ENCODE measurements at regions not wholly inside any gene's neighbourhood (a gene's known extent, or its start where the extent isn't known, plus 50 kb on each side); places are given as distances from the start of the nearest gene placed in this dataset.
"Not testable (repeated sequence)": the region's sequence is repeated elsewhere in the genome, so short reads cannot be mapped to it uniquely, and the experiment has no call there.

GRCh38 chr2:236895497-236895896 is 190.2 kb upstream of the COPS8 start:
- no peak for DNase-seq (ENCODE audit: low spot score)

DNA sequence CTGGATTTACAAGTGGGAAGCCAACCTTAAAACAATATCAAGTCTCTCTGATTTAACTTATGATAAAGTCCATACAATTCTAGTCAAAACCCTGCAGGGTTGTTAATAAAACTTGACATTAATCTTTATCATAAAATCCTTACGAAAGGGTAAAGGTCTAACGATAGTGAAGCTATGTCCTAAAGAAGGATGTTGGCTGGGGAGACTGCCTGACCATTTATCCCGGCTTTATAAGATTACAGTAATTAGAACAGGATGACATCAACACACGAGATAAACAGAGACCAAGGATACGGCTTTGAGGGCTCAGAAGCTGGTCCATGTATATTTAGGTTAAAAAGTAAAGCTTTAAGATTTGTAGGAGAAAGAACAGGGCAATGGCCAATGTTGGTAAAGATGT is 189.0 kb upstream of the COPS8 start:
- no peak for DNase-seq (ENCODE audit: low spot score)

GRCh38 chr2:236899146-236899545 is 186.5 kb upstream of the COPS8 start:
- no peak for DNase-seq (ENCODE audit: low spot score)

DNA sequence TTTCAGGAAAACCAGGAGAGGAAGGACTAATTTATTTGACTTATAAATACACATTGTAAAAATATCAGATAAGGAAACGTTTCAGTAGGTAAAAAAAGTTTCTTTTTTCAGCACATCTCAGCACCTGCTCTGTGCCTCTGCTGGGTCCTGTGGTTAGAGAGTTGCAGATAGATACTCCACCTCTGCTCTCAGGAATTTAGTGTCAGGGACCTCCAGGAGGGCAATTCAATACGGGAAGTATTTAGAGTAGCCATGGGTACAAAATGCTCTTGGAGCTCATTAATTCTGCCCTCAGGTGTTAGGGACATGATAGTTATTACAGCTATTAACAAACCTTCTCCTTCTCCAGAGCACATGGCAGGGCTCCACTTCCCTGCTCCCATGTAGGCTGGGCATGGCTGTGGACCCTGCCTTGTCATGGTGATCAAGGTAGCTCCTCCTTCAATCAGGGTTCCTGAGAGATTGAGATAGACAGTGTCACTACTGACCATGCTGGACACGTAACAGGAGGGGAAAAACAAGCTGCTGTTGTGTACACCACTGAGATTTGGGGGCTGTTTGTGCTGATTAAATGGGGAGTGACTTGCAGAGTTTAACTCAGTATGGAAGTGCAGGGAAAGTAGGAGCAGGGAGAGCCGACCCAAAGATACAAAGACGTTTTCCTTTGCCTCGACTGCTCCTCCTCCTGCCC is 185.6 kb upstream of the COPS8 start:
- DNase-seq (ENCODE audit: low spot score), result no peak

- DNase-seq (ENCODE audit: low spot score), result no peak
Measured at GRCh38 chr2:236901956-236902355, 183.7 kb upstream of the COPS8 start.

- DNase-seq (ENCODE audit: low spot score), result no peak
Measured at GRCh38 chr2:236903978-236904377, 181.7 kb upstream of the COPS8 start.

- DNase-seq (ENCODE audit: low spot score), result no peak
Measured at GRCh38 chr2:236904389-236905263, 181.1 kb upstream of the COPS8 start.

DNA sequence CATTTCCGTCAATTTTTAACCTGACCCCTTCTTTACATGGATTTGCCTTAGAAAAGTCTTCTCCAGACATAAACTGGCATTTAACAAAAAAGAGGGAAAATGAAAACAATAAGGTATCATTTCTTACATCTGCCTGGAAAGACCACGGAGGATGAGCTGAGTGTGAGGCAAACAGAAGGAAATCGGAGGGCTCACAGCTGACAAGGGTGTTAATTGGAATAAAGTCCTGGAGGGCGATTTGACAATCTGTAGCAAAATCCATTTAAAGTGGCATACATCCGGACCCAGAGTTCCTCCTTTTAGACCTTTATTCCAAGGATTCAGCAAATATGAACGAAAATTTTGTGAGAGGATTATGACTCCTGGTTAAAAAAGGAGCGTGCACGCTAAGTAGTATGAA is 179.7 kb upstream of the COPS8 start:
- DNase-seq (ENCODE audit: low spot score), result no peak

- DNase-seq (ENCODE audit: low spot score), result no peak
Measured at GRCh38 chr2:236908439-236909192, 177.1 kb upstream of the COPS8 start.

GRCh38 chr2:236909193-236909504 is 176.5 kb upstream of the COPS8 start:
- DNase-seq (ENCODE audit: low spot score), result no peak

DNA sequence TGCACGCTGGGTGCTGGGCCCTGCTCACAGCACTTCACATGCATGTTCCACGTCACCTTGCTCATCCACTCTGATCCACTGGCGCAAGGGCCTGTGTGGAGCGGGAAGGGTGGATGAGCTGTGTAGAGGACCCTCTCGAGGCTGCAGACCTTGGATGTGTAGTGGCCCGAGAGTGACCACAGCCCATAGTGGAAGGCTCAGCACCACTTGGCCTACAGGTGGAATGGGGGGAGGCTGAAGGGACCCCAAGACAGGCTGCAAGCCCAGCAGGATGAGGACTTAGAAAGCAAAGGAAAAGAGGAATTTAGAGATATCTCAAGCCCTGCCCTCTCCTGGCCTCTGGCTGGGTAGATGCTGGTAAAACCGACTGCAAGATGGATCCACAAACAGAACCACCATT is 175.9 kb upstream of the COPS8 start:
- no peak for DNase-seq (ENCODE audit: low spot score)

GRCh38 chr2:236910781-236911495 is 174.8 kb upstream of the COPS8 start:
- no peak for DNase-seq (ENCODE audit: low spot score)

- no peak for DNase-seq (ENCODE audit: low spot score)
Measured at GRCh38 chr2:236912326-236913120, 173.2 kb upstream of the COPS8 start.

DNA sequence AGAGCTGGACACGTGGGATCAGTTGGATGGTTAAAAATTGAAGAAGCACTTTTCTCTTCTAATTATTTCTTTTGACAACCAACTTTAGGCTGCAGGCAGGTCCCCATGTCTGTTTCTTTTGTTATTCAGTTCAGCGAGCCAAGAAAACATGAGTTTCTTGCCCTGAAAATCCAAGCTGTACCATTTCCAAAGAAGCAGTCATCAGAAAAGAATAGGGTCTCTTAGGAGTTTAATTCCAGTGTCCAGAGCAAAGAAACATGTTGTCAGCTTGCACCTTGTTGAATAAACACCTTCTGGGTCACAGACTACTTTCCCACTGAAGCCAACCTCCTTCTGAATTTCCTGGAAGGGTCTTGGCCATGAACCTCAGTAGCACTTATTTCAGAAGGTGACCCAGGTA is 170.5 kb upstream of the COPS8 start:
- DNase-seq (ENCODE audit: low spot score), result no peak

GRCh38 chr2:236915726-236916125 is 170.0 kb upstream of the COPS8 start:
- DNase-seq (ENCODE audit: low spot score), result no peak

DNA sequence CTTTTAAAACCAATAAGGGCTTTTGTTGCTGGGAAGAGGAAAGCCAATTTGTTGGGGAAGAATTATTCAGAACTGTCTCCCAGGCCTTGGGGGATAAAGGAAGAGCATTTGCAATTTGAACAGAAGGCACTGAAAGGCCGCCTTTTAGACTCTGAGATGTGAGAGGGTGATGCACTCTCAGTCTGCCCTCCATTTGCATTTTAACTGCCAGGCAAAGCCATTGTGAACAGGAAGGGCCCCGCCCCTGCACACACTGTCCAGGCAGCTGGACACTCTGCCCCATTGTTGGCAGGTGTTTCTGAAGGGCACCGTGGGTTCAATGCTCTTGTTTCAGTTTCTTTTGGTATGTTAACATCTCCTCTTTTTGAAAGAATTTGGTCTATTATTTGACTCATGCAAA is 169.5 kb upstream of the COPS8 start:
- no peak for DNase-seq (ENCODE audit: low spot score)

- no peak for DNase-seq (ENCODE audit: low spot score)
Measured at GRCh38 chr2:236916651-236917050, 169.0 kb upstream of the COPS8 start.

DNA sequence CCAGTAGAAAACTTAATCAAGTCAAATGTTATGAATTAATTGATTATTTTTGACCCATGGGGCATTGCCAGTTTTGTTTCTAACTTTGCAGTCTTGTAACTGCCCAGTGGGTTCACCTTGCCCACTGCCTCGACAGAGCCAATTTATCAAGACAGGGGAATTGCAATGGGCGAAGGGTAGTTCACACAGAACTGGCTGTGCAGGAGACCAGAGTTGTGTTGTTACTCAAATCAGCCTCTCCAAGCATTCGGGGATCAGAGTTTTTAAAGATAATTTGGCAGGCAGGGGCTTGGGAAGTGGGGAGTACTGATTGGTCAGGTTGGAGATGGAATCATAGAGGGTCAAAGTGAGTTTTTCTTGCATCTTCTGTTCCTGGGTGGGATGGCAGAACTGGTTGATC is 168.5 kb upstream of the COPS8 start:
- DNase-seq (ENCODE audit: low spot score), result no peak

- DNase-seq (ENCODE audit: low spot score), result no peak
Measured at GRCh38 chr2:236918545-236918944, 167.1 kb upstream of the COPS8 start.

DNA sequence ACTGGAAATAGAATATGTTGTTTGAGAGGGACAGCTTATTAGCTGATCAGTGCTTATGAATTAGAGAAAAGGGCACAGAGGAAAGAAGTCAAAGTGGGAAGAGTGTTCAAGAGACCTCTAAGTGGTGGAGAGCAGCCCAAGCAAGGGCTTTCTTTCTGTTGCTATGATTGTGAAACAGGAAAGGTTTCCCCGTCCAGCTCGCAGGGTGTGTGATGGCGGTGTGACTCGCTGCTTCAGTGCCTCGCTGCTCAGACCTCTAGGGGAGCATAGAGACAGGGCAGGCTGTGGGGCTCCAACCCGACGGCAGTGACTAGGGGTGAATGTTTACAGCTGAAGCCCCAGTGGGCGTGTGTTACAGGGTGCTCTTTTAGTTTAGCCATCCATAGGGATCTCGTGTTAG is 166.5 kb upstream of the COPS8 start:
- DNase-seq (ENCODE audit: low spot score), result peak; percentile 27

DNA sequence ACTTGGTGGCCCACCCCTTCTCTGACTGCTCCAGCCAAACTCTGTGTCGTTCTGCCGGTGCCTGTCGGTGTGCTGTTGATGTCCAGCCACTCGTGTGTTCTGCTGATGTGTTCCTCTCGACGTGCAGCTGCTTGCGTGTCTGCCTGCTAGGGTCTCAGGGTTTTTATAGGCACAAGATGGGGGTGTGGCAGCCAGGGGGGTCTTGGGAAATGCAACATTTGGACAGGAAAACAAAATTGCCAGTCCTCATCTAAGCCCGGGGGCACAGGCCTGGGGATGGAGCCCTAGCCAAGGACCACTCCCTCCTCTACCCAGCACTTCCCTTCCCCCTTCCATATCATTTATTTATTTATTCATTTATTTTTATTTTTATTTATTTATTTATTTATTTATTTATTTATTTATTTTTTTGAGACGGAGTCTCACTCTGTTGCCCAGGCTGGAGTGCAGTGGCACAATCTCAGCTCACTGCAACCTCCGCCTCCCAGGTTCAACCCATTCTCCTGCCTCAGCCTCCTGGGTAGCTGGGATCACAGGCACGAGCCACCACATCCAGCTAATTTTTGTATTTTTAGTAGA is 165.8 kb upstream of the COPS8 start:
- DNase-seq (ENCODE audit: low spot score), result not testable (repeated sequence)
